GM23338 (cell line): ENCODE measurements at regions not wholly inside any gene's neighbourhood (a gene's known extent, or its start where the extent isn't known, plus 50 kb on each side); places are given as distances from the start of the nearest gene placed in this dataset.

Experiments
- ATAC-seq: fragments of 200-7000 bp; cut with Tn5 transposase; 3 replicates; pipeline ENCODE4 v1.9.1; 2020
- DNase-seq: peaks from one replicate; pipeline ENCODE4 v3.0.0-alpha.2; 2015; ENCODE audit warnings: low spot score
- H2AFZ ChIP-seq: fragments of 200-600 bp; sonication (generic); 2 replicates; pipeline ENCODE4 v1.8.0; 2016; ENCODE audit warnings: antibody characterized with exemption, mild to moderate bottlenecking, moderate library complexity
- H3F3A ChIP-seq: fragments of 200-600 bp; sonication (generic); replicated peaks from 2 replicates; pipeline ENCODE4 v1.8.0; 2017; ENCODE audit warnings: antibody characterized with exemption, mixed run types, low read depth
- H3K27ac ChIP-seq: fragments of 200-600 bp; sonication (generic); 2 replicates; pipeline ENCODE4 v1.6.1; 2016; ENCODE audit warnings: low read depth
- H3K27me3 ChIP-seq: fragments of 200-600 bp; sonication (generic); 2 replicates; pipeline ENCODE4 v1.8.0; 2016; ENCODE audit warnings: mild to moderate bottlenecking, mixed run types, moderate library complexity; ENCODE audit not compliant: insufficient read depth
- H3K36me3 ChIP-seq: fragments of 200-600 bp; sonication (generic); 2 replicates; pipeline ENCODE4 v1.8.0; 2016; ENCODE audit warnings: mild to moderate bottlenecking; ENCODE audit not compliant: insufficient read depth
- H3K4me1 ChIP-seq: fragments of 200-600 bp; sonication (generic); 2 replicates; pipeline ENCODE4 v1.8.0; 2016; ENCODE audit warnings: mild to moderate bottlenecking, moderate library complexity; ENCODE audit not compliant: insufficient read depth
- H3K4me2 ChIP-seq: fragments of 200-600 bp; sonication (generic); 2 replicates; pipeline ENCODE4 v1.7.1; 2017; ENCODE audit warnings: mixed run types
- H3K4me3 ChIP-seq: fragments of 200-600 bp; sonication (generic); 2 replicates; pipeline ENCODE4 v1.6.1; 2016; ENCODE audit warnings: mixed run types
- H3K79me2 ChIP-seq: fragments of 200-600 bp; sonication (generic); replicated peaks from 2 replicates; pipeline ENCODE4 v1.8.0; 2017; ENCODE audit warnings: mild to moderate bottlenecking; ENCODE audit not compliant: insufficient read depth
- H3K9me2 ChIP-seq: fragments of 200-600 bp; sonication (generic); 2 replicates; pipeline ENCODE4 v1.8.0; 2017; ENCODE audit not compliant: insufficient read depth
- H4K20me1 ChIP-seq: fragments of 200-600 bp; sonication (generic); replicated peaks from 2 replicates; pipeline ENCODE4 v1.8.0; 2017; ENCODE audit warnings: mild to moderate bottlenecking; ENCODE audit not compliant: insufficient read depth
- H3K27ac Mint-ChIP-seq: 2 replicates; pipeline ENCODE4 v1.8.0; 2020; ENCODE audit warnings: inconsistent platforms, mild to moderate bottlenecking, moderate library complexity, mixed read lengths
- H3K27me3 Mint-ChIP-seq: 3 replicates; pipeline ENCODE4 v1.8.0; 2022; ENCODE audit warnings: low read depth, mild to moderate bottlenecking, moderate library complexity, mixed read lengths, inconsistent platforms; ENCODE audit not compliant: insufficient read depth, poor library complexity
- H3K36me3 Mint-ChIP-seq: 3 replicates; pipeline ENCODE4 v1.8.0; 2021; ENCODE audit warnings: low read depth, mild to moderate bottlenecking, inconsistent platforms, moderate library complexity, mixed read lengths
- H3K4me1 Mint-ChIP-seq: 3 replicates; pipeline ENCODE4 v1.8.0; 2020; ENCODE audit warnings: mild to moderate bottlenecking, inconsistent platforms, mixed read lengths
- H3K4me3 Mint-ChIP-seq: 3 replicates; pipeline ENCODE4 v1.8.0; 2021; ENCODE audit warnings: moderate library complexity, mild to moderate bottlenecking, inconsistent platforms, mixed read lengths
- H3K9me3 Mint-ChIP-seq: 3 replicates; pipeline ENCODE4 v1.8.0; 2020; ENCODE audit warnings: moderate library complexity, mild to moderate bottlenecking, inconsistent platforms, mixed read lengths
- CREB1 ChIP-seq: fragments of 250-450 bp; sonication (Bioruptor Pico); IDR thresholded peaks from 2 replicates; pipeline ENCODE4 v1.5.0; 2020; ENCODE audit warnings: low read depth, mild to moderate bottlenecking, moderate library complexity
- CTCF ChIP-seq, 2 experiments: fragments of 200-600 bp in 1 of 2; sonication (generic) in 1 of 2; conservative IDR thresholded peaks; 2 replicates each; pipeline versions ENCODE4 v1.5.1 to v1.6.1; 2016 to 2017; ENCODE audit warnings: antibody characterized with exemption in 2 of 2, low read depth in 2 of 2, mild to moderate bottlenecking in 2 of 2, moderate library complexity in 1 of 2
- EZH2 ChIP-seq: fragments of 200-600 bp; sonication (generic); IDR thresholded peaks from one replicate; pipeline ENCODE4 v1.8.0; 2017; ENCODE audit warnings: antibody characterized with exemption, mild to moderate bottlenecking, low read depth; ENCODE audit not compliant: unreplicated experiment
- EZH2phosphoT487 ChIP-seq: fragments of 200-600 bp; sonication (generic); IDR thresholded peaks from one replicate; pipeline ENCODE4 v1.8.1; 2018; ENCODE audit warnings: antibody characterized with exemption; ENCODE audit not compliant: unreplicated experiment
- POLR2AphosphoS5 ChIP-seq: IDR thresholded peaks from 2 replicates; pipeline ENCODE4 v1.6.1; 2016; ENCODE audit warnings: antibody characterized with exemption, low read depth
- REST ChIP-seq: IDR thresholded peaks from one replicate; pipeline ENCODE4 v1.6.1; 2018; ENCODE audit warnings: antibody characterized with exemption; ENCODE audit not compliant: unreplicated experiment
- STAT1 ChIP-seq: IDR thresholded peaks from one replicate; pipeline ENCODE4 v1.6.1; 2016; ENCODE audit warnings: antibody characterized with exemption; ENCODE audit not compliant: unreplicated experiment
- ZNF114 ChIP-seq: fragments of 250-450 bp; sonication (Bioruptor Pico); IDR thresholded peaks from 2 replicates; pipeline ENCODE4 v1.5.0; 2020; ENCODE audit warnings: mild to moderate bottlenecking, moderate library complexity
- ZNF331 ChIP-seq: fragments of 250-450 bp; sonication (Bioruptor Pico); IDR thresholded peaks from 2 replicates; pipeline ENCODE4 v1.5.0; 2020; ENCODE audit warnings: low read depth, mild to moderate bottlenecking, moderate library complexity
- ZNF462 ChIP-seq: fragments of 250-450 bp; sonication (Bioruptor Pico); IDR thresholded peaks from 2 replicates; pipeline ENCODE4 v1.5.0; 2020; ENCODE audit warnings: mild to moderate bottlenecking, moderate library complexity

GRCh38 chr13:34243403-34243802 lies 425.5 kb downstream of the RFC3 start:
- ATAC-seq: no peak

GRCh38 chr13:34246511-34246910 lies 428.6 kb downstream of the RFC3 start:
- Histone ChIP-seq H4K20me1 (no peaks in the 10 kb centered on the region), H3K27ac (no peak overlapping the region), H3K36me3 (no peaks in the 10 kb centered on the region), H2AFZ (no peak overlapping the region), H3K79me2 (no peaks in the 10 kb centered on the region), H3F3A (no peaks in the 10 kb centered on the region), H3K4me3 (no peak overlapping the region), H3K9me2 (no peaks in the 10 kb centered on the region), H3K4me2 (no peak overlapping the region), H3K4me1 (no peaks in the 10 kb centered on the region), H3K27me3 (no peaks in the 10 kb centered on the region)
- H3K4me1 Mint-ChIP-seq: peaks cover 3% of the 10 kb centered on the region; the same call in 1 of the 3 replicates
- no peak for ATAC-seq
- no peak overlapping the region for H3K4me3 Mint-ChIP-seq
- no peaks in the 10 kb centered on the region for H3K27me3 Mint-ChIP-seq
- H3K27ac Mint-ChIP-seq: no peak overlapping the region
- no peaks in the 10 kb centered on the region for H3K36me3 Mint-ChIP-seq
- no peak for DNase-seq
- no peaks in the 10 kb centered on the region for H3K9me3 Mint-ChIP-seq
- TF ChIP-seq ZNF462 (CRISPR knock-in tag) (no peak), ZNF114 (CRISPR knock-in tag) (no peak), CTCF (conservative IDR thresholded peaks at IDR 0.05; ENCODE audit: low read depth in 2 of 2) (no peak), ZNF331 (no peak)

More at GRCh38 chr13:34243403-34243802, 425.5 kb downstream of the RFC3 start:
- Histone ChIP-seq H3K4me2 (no peak overlapping the region), H2AFZ (no peak overlapping the region), H3K27ac (no peak overlapping the region), H3F3A (no peaks in the 10 kb centered on the region), H3K4me3 (no peak overlapping the region), H3K4me1 (no peaks in the 10 kb centered on the region), H4K20me1 (no peaks in the 10 kb centered on the region), H3K9me2 (no peaks in the 10 kb centered on the region), H3K36me3 (no peaks in the 10 kb centered on the region), H3K79me2 (no peaks in the 10 kb centered on the region), H3K27me3 (no peaks in the 10 kb centered on the region)
- Mint-ChIP-seq H3K36me3 (no peaks in the 10 kb centered on the region), H3K4me3 (no peak overlapping the region), H3K9me3 (0 out of 3 replicates have a peak, but pooled peaks cover 11% of the 10 kb centered on the region), H3K4me1 (no peaks in the 10 kb centered on the region), H3K27ac (no peak overlapping the region), H3K27me3 (no peaks in the 10 kb centered on the region)
- TF ChIP-seq STAT1 (no peak), EZH2 (no peak), REST (no peak), EZH2phosphoT487 (no peak), POLR2AphosphoS5 (no peak), CREB1 (CRISPR knock-in tag) (no peak)
- DNase-seq: no peak
